ENCODE measurements at regions not wholly inside any gene's neighbourhood (a gene's known extent, or its start where the extent isn't known, plus 50 kb on each side); places are given as distances from the start of the nearest gene placed in this dataset.

- in situ Hi-C loops (cut with HindIII; ENCODE audit: low sequenced_read_pairs) = no loop called here
Measured at GRCh38 chr2:217631115-217631514, 371.7 kb downstream of the TNS1 start.

GRCh38 chr2:217629347-217629746 lies 373.4 kb downstream of the TNS1 start:
- in situ Hi-C loops (cut with HindIII; ENCODE audit: low sequenced_read_pairs) = no loop called here

- in situ Hi-C loops (cut with HindIII; ENCODE audit: low sequenced_read_pairs) = no loop called here
Measured at GRCh38 chr2:217628061-217628460, 374.7 kb downstream of the TNS1 start.

- in situ Hi-C loops (cut with HindIII; ENCODE audit: low sequenced_read_pairs) = no loop called here
Measured at GRCh38 chr2:217626926-217627325, 375.9 kb downstream of the TNS1 start.

- in situ Hi-C loops (cut with HindIII; ENCODE audit: low sequenced_read_pairs) = no loop called here
Measured at GRCh38 chr2:217625557-217626169, 377.1 kb downstream of the TNS1 start.

- in situ Hi-C loops (cut with HindIII; ENCODE audit: low sequenced_read_pairs) = no loop called here
Measured at GRCh38 chr2:217623281-217623912, 379.4 kb downstream of the TNS1 start.

- in situ Hi-C loops (cut with HindIII; ENCODE audit: low sequenced_read_pairs) = no loop called here
Measured at GRCh38 chr2:217622205-217623060, 380.4 kb downstream of the TNS1 start.

- in situ Hi-C loops (cut with HindIII; ENCODE audit: low sequenced_read_pairs) = no loop called here
Measured at GRCh38 chr2:217621391-217621801, 381.4 kb downstream of the TNS1 start.

GRCh38 chr2:217618744-217619143 lies 384.1 kb downstream of the TNS1 start:
- in situ Hi-C loops (cut with HindIII; ENCODE audit: low sequenced_read_pairs) = no loop called here

- in situ Hi-C loops (cut with HindIII; ENCODE audit: low sequenced_read_pairs) = no loop called here
Measured at GRCh38 chr2:217617616-217618022, 385.2 kb downstream of the TNS1 start.

- in situ Hi-C loops (cut with HindIII; ENCODE audit: low sequenced_read_pairs) = no loop called here
Measured at GRCh38 chr2:217616936-217617335, 385.9 kb downstream of the TNS1 start.

- in situ Hi-C loops (cut with HindIII; ENCODE audit: low sequenced_read_pairs) = no loop called here
Measured at GRCh38 chr2:217615171-217615570, 387.6 kb downstream of the TNS1 start.

- in situ Hi-C loops (cut with HindIII; ENCODE audit: low sequenced_read_pairs) = no loop called here
Measured at GRCh38 chr2:217614498-217614897, 388.3 kb downstream of the TNS1 start.

GRCh38 chr2:217614096-217614495 lies 388.7 kb downstream of the TNS1 start:
- in situ Hi-C loops (cut with HindIII; ENCODE audit: low sequenced_read_pairs) = no loop called here

- in situ Hi-C loops (cut with HindIII; ENCODE audit: low sequenced_read_pairs) = no loop called here
Measured at GRCh38 chr2:217612920-217613319, 389.9 kb downstream of the TNS1 start.

GRCh38 chr2:217612211-217612610 lies 390.6 kb downstream of the TNS1 start:
- in situ Hi-C loops (cut with HindIII; ENCODE audit: low sequenced_read_pairs) = no loop called here

- in situ Hi-C loops (cut with HindIII; ENCODE audit: low sequenced_read_pairs) = no loop called here
Measured at GRCh38 chr2:217611626-217612127, 391.1 kb downstream of the TNS1 start.

GRCh38 chr2:217611056-217611455 lies 391.7 kb downstream of the TNS1 start:
- in situ Hi-C loops (cut with HindIII; ENCODE audit: low sequenced_read_pairs) = no loop called here

- in situ Hi-C loops (cut with HindIII; ENCODE audit: low sequenced_read_pairs) = no loop called here
Measured at GRCh38 chr2:217610401-217610814, 392.4 kb downstream of the TNS1 start.

- in situ Hi-C loops (cut with HindIII; ENCODE audit: low sequenced_read_pairs) = no loop called here
Measured at GRCh38 chr2:217609952-217610351, 392.8 kb downstream of the TNS1 start.

GRCh38 chr2:217606296-217606695 lies 396.5 kb downstream of the TNS1 start:
- in situ Hi-C loops (cut with HindIII; ENCODE audit: low sequenced_read_pairs) = no loop called here

All from DLD1 (cell line).